CD4-positive, alpha-beta T cell (primary cell): ENCODE measurements at regions not wholly inside any gene's neighbourhood (a gene's known extent, or its start where the extent isn't known, plus 50 kb on each side); places are given as distances from the start of the nearest gene placed in this dataset.

ENCODE experiments used
- ATAC-seq: fragments of 200-7000 bp; cut with Tn5 transposase; one replicate; pipeline ENCODE4 v1.10.0; 2022; ENCODE audit warnings: mild to moderate bottlenecking; ENCODE audit not compliant: poor library complexity
- CTCF ChIA-PET: fragments of 350-600 bp; sonication (Branson Sonifier 250); formaldehyde crosslinking; loops from one replicate; lab custom pipeline; 2021; ENCODE audit warnings: antibody characterized with exemption, inconsistent platforms; lab: Charles Lee
- POLR2A ChIA-PET: fragments of 350-600 bp; sonication (Branson Sonifier 250); formaldehyde crosslinking; loops from one replicate; lab custom pipeline; 2021; ENCODE audit warnings: antibody characterized with exemption, inconsistent platforms; lab: Charles Lee
- DNase-seq, 14 experiments: peaks; one replicate each; pipeline ENCODE4 v3.0.0-alpha.2; 2013 to 2020; ENCODE audit warnings: mixed read lengths in 2 of 14
- H3K27ac ChIP-seq, 2 donors: one replicate each; pipeline versions ENCODE4 v1.5.1 to v1.7.0; 2013; ENCODE audit warnings: low read length in 2 of 2, low read depth in 1 of 2, mild to moderate bottlenecking in 1 of 2
- H3K27me3 ChIP-seq, 2 experiments: 1 replicate in 1 of 2; 2 replicates in 1 of 2; pipeline versions ENCODE4 v1.6.1 to v1.7.0; 2013; ENCODE audit warnings: low read length in 2 of 2, control low read depth in 1 of 2, mild to moderate bottlenecking in 1 of 2, moderate library complexity in 1 of 2; ENCODE audit not compliant: insufficient read depth in 2 of 2, control insufficient read depth in 1 of 2
- H3K36me3 ChIP-seq: one replicate; pipeline ENCODE4 v1.6.1; 2013; ENCODE audit warnings: low read length, control low read depth; ENCODE audit not compliant: insufficient read depth
- H3K4me1 ChIP-seq: one replicate; pipeline ENCODE4 v1.6.1; 2013; ENCODE audit warnings: low read length, control low read depth; ENCODE audit not compliant: insufficient read depth
- H3K4me3 ChIP-seq: one replicate; pipeline ENCODE4 v1.5.1; 2013; ENCODE audit warnings: mild to moderate bottlenecking, low read length, moderate library complexity
- H3K9me3 ChIP-seq, 2 experiments: 1 replicate in 1 of 2; 2 replicates in 1 of 2; pipeline versions ENCODE4 v1.6.1 to v1.7.0; 2013; ENCODE audit warnings: low read length in 2 of 2, mild to moderate bottlenecking in 2 of 2, control low read depth in 1 of 2, moderate library complexity in 1 of 2; ENCODE audit not compliant: control insufficient read depth in 1 of 2, insufficient read depth in 1 of 2
- H3K27ac Mint-ChIP-seq: one replicate; pipeline ENCODE4 v1.8.0; 2020; ENCODE audit warnings: mixed read lengths
- H3K27me3 Mint-ChIP-seq: one replicate; pipeline ENCODE4 v1.8.0; 2021; ENCODE audit warnings: mixed read lengths
- H3K36me3 Mint-ChIP-seq: one replicate; pipeline ENCODE4 v1.8.0; 2021; ENCODE audit warnings: low read depth, mixed read lengths
- H3K4me1 Mint-ChIP-seq: one replicate; pipeline ENCODE4 v1.8.0; 2021; ENCODE audit warnings: low read depth, mixed read lengths
- H3K4me3 Mint-ChIP-seq: one replicate; pipeline ENCODE4 v1.8.0; 2020; ENCODE audit warnings: mild to moderate bottlenecking, mixed read lengths
- H3K9me3 Mint-ChIP-seq: one replicate; pipeline ENCODE4 v1.8.0; 2020; ENCODE audit warnings: mixed read lengths
- intact Hi-C, 2 experiments: fragments of 100-400 bp; cut with DNase I in 1 of 2; cut with micrococcal nuclease in 1 of 2; formaldehyde crosslinking; loops; one replicate each; pipeline versions ENCODE4 v1.15.1 to v1.9.0; 2023 to 2025; cut with DNase I, micrococcal nuclease
- TF ChIP-seq, protein P1 (sequence below): fragments of 200-600 bp; IDR thresholded peaks from one replicate; pipeline ENCODE4 v1.8.0; 2022; ENCODE audit warnings: antibody characterized with exemption, mild to moderate bottlenecking

DNA sequence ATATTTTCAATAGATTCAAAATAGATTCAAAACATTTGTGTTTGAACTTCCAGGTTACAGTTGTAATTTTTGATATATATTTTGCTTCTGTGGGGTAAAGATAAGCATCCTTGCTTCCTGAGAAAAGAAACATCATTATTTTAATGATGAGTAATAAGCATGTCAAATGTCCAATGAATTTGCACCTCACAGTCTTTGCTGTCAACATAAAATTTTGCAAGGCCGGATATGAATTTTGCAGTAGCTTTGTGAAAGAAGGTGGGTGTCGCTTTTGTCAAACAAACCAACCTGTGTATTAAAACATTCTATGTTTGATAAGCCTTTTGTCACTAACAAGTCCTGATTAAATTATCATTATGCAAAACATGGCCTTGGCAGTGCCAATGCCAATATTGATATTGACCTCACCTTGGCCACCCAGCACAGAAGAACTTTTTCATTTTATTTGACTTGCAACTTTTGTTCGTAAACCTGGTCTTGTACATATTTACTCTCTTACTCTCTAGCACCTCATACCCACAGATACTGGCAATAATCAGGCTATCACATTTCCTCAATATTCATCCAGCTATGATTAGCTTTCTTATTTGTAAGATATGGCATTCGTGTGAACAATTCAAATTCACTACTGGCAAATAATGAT, 645.0 kb upstream of the KLF4 start:
- Histone ChIP-seq H3K36me3 (no peaks in the 10 kb centered on the region), H3K27ac (no peak overlapping the region), H3K4me1 (no peaks in the 10 kb centered on the region), H3K9me3 (no peaks in the 10 kb centered on the region), H3K4me3 (no peak overlapping the region), H3K27me3 (no peaks in the 10 kb centered on the region)
- TF ChIP-seq, protein P1, sequence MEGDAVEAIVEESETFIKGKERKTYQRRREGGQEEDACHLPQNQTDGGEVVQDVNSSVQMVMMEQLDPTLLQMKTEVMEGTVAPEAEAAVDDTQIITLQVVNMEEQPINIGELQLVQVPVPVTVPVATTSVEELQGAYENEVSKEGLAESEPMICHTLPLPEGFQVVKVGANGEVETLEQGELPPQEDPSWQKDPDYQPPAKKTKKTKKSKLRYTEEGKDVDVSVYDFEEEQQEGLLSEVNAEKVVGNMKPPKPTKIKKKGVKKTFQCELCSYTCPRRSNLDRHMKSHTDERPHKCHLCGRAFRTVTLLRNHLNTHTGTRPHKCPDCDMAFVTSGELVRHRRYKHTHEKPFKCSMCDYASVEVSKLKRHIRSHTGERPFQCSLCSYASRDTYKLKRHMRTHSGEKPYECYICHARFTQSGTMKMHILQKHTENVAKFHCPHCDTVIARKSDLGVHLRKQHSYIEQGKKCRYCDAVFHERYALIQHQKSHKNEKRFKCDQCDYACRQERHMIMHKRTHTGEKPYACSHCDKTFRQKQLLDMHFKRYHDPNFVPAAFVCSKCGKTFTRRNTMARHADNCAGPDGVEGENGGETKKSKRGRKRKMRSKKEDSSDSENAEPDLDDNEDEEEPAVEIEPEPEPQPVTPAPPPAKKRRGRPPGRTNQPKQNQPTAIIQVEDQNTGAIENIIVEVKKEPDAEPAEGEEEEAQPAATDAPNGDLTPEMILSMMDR: no peak
- POLR2A ChIA-PET: no interaction called here
- DNase-seq (no peak), ATAC-seq (no peak)
- intact Hi-C loops: no loop called here
- CTCF ChIA-PET: no interaction called here
- H3K4me3 Mint-ChIP-seq: no peak overlapping the region
- H3K27me3 Mint-ChIP-seq: no peaks in the 10 kb centered on the region
- no peaks in the 10 kb centered on the region for H3K36me3 Mint-ChIP-seq
- peaks cover 2% of the 10 kb centered on the region for H3K9me3 Mint-ChIP-seq
- no peaks in the 10 kb centered on the region for H3K4me1 Mint-ChIP-seq
- no peak overlapping the region for H3K27ac Mint-ChIP-seq

DNA sequence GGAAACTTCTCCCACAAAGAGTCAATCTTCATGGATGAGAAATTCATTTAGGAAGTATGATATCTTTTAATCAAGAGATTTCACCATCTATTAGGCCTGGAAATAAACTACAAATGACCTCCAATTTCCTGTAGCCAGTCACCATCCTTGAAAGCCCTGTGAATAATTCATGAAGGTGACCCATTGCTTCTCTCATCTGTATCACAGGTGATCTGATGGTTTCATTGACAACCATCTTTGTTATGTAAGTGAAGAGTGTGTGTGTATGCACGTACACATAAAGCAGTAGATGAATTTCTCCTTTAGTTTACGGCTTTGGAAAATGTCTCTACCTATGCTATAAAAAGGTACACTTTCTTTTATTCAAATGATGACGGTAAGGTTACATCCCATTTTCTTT, 644.1 kb upstream of the KLF4 start:
- Mint-ChIP-seq H3K4me1 (no peaks in the 10 kb centered on the region), H3K27ac (no peak overlapping the region), H3K27me3 (no peaks in the 10 kb centered on the region), H3K36me3 (no peaks in the 10 kb centered on the region), H3K9me3 (peaks cover 2% of the 10 kb centered on the region), H3K4me3 (no peak overlapping the region)
- TF ChIP-seq, protein P1: no peak
- Histone ChIP-seq H3K4me1 (no peaks in the 10 kb centered on the region), H3K27me3 (no peaks in the 10 kb centered on the region), H3K4me3 (no peak overlapping the region), H3K27ac (no peak overlapping the region), H3K36me3 (no peaks in the 10 kb centered on the region), H3K9me3 (no peaks in the 10 kb centered on the region)
- ATAC-seq: no peak
- POLR2A ChIA-PET: no interaction called here
- DNase-seq: no peak
- CTCF ChIA-PET: no interaction called here
- intact Hi-C loops: no loop called here

DNA sequence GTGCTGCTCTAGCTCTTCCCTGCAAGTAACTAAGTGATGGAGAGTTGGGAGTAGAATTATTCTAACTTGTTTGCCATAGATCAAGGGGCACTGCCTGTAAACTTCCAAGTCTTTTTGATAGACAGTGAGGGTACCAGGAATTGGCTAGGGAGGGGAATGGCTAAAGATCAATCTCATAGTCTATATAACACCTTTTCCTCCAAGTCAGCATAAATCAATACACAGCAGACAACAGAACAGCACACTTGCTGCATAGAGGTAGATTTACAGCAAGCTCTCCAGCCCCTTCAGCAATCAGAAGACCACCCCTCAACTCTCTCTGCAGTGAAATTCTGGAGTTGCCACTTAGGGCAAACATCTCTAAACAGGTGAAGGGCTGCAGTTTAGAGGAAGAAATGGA, 643.5 kb upstream of the KLF4 start:
- intact Hi-C loops: no loop called here
- ATAC-seq (no peak), DNase-seq (no peak)
- peaks cover 0 to 2% of the 10 kb centered on the region in 2 experiments for H3K9me3 ChIP-seq
- H3K36me3 ChIP-seq: no peaks in the 10 kb centered on the region
- no peaks in the 10 kb centered on the region for H3K4me1 Mint-ChIP-seq
- no peaks in the 10 kb centered on the region for H3K27me3 Mint-ChIP-seq
- ChIA-PET CTCF (no interaction called here), POLR2A (no interaction called here)
- H3K27me3 ChIP-seq: no peaks in the 10 kb centered on the region
- H3K27ac ChIP-seq: no peak overlapping the region
- H3K4me3 Mint-ChIP-seq: no peak overlapping the region
- H3K9me3 Mint-ChIP-seq: peaks cover 2% of the 10 kb centered on the region
- no peak overlapping the region for H3K27ac Mint-ChIP-seq
- TF ChIP-seq, protein P1: no peak
- no peak overlapping the region for H3K4me3 ChIP-seq
- no peaks in the 10 kb centered on the region for H3K4me1 ChIP-seq
- H3K36me3 Mint-ChIP-seq: no peaks in the 10 kb centered on the region
